LNCaP clone FGC (cell line): ENCODE measurements at regions not wholly inside any gene's neighbourhood (a gene's known extent, or its start where the extent isn't known, plus 50 kb on each side); places are given as distances from the start of the nearest gene placed in this dataset.

Source experiments
- DNase-seq: peaks from one replicate; pipeline ENCODE4 v3.0.0-alpha.2; 2011; ENCODE audit warnings: low read depth
- H3K4me3 ChIP-seq: 2 replicates; pipeline ENCODE4 v1.5.1; 2011; ENCODE audit warnings: mild to moderate bottlenecking, low read depth, low read length, control low read depth
- TF ChIP-seq, protein P1 (sequence below): IDR thresholded peaks from 2 replicates; pipeline ENCODE4 v1.5.1; 2012; ENCODE audit warnings: mild to moderate bottlenecking; ENCODE audit not compliant: control insufficient read depth, insufficient read depth; ENCODE audit errors: extremely low read depth

DNA sequence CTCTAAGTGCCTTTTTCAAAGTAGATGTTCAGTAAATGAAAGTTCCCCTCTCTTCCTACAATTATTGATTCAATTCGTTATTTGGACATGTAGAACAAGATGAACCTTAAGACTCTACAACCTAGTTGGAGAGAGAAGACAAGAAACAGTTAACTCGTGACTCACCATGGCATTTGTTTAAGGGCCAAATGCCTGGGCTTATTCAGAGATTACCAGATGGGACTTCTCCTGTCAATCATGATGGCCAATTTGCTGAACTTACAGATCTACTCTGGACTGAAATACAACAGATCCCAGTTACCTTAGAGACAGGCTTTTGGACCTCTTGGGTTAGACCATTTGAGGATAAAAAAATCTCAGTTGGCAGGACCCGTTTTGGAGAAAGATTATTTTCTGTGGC lies 93.5 kb downstream of the C1orf94 start:
- H3K4me3 ChIP-seq = no peak overlapping the region
- TF ChIP-seq, protein P1, sequence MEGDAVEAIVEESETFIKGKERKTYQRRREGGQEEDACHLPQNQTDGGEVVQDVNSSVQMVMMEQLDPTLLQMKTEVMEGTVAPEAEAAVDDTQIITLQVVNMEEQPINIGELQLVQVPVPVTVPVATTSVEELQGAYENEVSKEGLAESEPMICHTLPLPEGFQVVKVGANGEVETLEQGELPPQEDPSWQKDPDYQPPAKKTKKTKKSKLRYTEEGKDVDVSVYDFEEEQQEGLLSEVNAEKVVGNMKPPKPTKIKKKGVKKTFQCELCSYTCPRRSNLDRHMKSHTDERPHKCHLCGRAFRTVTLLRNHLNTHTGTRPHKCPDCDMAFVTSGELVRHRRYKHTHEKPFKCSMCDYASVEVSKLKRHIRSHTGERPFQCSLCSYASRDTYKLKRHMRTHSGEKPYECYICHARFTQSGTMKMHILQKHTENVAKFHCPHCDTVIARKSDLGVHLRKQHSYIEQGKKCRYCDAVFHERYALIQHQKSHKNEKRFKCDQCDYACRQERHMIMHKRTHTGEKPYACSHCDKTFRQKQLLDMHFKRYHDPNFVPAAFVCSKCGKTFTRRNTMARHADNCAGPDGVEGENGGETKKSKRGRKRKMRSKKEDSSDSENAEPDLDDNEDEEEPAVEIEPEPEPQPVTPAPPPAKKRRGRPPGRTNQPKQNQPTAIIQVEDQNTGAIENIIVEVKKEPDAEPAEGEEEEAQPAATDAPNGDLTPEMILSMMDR = no peak
- DNase-seq = no peak

DNA sequence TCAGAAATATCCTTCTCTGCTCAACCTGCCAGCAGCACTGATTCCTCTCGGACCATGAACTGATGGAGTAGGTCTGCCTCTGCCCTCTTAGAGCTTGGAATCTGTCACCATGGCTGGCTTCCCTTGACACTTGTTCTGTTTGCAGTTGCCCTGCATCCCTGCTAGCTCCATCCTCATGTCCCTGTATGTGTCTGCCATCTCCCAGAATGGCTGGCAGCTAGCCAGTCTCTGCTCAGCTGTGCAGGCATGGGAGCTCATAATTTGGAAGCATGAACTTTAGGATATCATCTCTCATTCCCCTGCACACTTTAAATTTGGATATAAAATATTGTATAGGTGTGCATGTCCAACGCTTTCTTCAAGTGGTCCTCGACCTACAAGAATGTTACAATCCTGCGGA lies 95.4 kb downstream of the C1orf94 start:
- no peak overlapping the region for H3K4me3 ChIP-seq
- TF ChIP-seq, protein P1 = no peak
- DNase-seq = no peak

DNA sequence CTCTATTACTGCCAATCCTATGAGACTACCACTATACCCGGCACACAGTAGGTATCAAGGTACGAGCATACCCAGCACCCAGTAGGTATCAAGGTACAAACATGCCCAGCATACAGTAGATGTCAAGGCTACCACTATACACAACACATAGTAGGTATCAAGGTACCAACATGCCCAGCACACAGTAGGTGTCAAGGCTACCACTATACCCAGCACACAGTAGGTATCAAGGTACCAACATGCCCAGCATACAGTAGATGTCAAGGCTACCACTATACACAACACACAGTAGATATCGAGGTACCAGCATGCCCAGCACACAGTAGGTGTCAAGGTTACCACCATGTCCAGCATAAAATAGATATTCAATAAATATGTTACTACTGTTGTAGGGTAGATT lies 98.4 kb downstream of the C1orf94 start:
- no peak for DNase-seq
- TF ChIP-seq, protein P1 = no peak
- H3K4me3 ChIP-seq = no peak overlapping the region

DNA sequence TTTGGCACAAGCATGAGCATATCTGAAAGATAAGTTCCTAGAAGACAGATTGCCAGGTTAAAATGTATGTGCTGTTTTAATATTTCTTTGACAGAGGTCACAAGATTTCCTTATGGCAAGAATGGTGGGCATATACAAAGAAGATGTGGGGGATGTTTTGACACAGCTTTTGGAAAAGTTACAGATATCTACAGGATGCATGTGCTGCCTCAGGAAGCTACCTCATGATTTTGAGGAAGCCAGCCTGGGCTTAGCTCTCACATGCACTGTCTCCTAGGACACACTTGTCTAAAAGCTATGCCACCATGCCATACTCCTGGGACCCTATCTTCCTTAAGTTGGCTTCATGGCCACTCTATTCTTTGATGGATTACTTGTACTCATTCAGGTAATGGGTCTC lies 99.9 kb downstream of the C1orf94 start:
- TF ChIP-seq, protein P1 = no peak
- no peak overlapping the region for H3K4me3 ChIP-seq
- DNase-seq = no peak

DNA sequence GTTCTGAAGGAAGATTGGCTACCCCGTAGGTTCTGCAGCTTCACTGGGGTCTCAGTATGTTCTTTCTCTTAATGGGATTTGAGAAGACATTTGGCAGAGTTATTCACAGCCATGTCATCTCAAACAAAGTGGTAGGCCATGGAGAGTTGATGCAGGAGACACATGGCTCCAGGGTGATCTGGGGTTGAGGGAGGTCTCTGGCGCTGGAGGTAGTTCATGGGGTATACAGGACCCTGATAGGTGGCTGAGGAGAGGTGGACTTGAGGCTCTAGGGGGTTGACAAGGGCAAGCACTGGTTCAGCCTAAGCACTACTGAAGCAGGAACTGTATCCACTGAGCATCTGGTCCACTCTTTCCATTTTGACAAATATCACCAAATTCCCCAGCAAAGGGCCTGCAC lies 100.4 kb downstream of the C1orf94 start:
- no peak overlapping the region for H3K4me3 ChIP-seq
- TF ChIP-seq, protein P1 = no peak
- no peak for DNase-seq

DNA sequence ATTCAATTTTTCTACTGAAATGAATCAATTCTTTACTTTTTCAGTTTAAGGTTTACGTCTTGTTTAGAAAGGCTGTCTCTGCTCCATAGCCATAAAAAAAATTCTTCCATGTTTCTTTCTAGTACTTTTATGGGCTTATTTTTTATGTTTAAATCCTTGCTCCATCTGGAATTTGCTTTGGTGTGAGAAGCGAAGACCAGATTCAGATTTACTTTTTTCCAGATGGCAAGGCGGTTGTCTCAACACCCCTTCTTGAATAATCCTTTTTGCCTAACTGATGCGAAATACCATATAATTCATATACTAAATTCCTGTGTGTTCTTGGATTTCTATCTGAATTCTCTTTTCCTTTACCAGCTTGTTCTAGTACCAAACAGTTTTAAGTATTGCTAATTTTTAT lies 101.5 kb downstream of the C1orf94 start:
- DNase-seq = no peak
- TF ChIP-seq, protein P1 = no peak
- no peak overlapping the region for H3K4me3 ChIP-seq

DNA sequence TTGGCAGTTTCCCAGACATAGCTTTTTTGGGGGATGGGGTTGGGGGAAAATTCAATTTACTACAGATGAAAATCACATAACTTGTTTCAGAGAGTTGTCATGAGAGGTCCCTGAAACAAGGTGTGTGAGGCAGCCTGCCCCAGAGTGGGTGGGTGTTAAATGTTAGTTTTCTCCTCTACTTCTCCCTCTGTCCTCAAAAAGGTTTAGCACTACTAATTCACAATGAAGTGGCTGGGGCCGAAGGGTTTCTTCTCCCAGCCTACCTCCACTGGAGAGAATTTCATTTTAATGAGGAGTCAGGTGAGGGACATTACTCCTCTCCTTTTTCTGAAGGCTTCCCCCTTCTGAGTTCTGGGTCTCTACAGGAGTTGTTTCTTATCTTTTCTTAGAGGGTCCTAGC lies 103.3 kb downstream of the C1orf94 start:
- DNase-seq = no peak
- H3K4me3 ChIP-seq = no peak overlapping the region
- TF ChIP-seq, protein P1 = no peak
